Right atrium auricular region (tissue), 2 donors: ENCODE measurements at regions not wholly inside any gene's neighbourhood (a gene's known extent, or its start where the extent isn't known, plus 50 kb on each side); places are given as distances from the start of the nearest gene placed in this dataset.

Experiments used
- DNase-seq: peaks from one replicate; pipeline ENCODE4 v3.0.0-alpha.2; 2019; ENCODE audit warnings: low spot score
- H3K27ac ChIP-seq, 2 donors: fragments of 200-600 bp; sonication (generic); 1 replicate in 1 of 2; 2 replicates in 1 of 2; pipeline ENCODE4 v1.5.1; 2016 to 2019
- H3K27me3 ChIP-seq, 2 donors: fragments of 200-600 bp; sonication (generic); one replicate each; pipeline versions ENCODE4 v1.5.1 to v1.6.0; 2017 to 2019
- H3K36me3 ChIP-seq: fragments of 200-600 bp; sonication (generic); one replicate; pipeline ENCODE4 v1.5.1; 2016
- H3K4me1 ChIP-seq, 2 donors: fragments of 200-600 bp; sonication (generic); one replicate each; pipeline versions ENCODE4 v1.5.1 to v1.6.0; 2017 to 2019
- H3K4me3 ChIP-seq, 2 donors: fragments of 200-600 bp; sonication (generic); 1 replicate in 1 of 2; 2 replicates in 1 of 2; pipeline ENCODE4 v1.5.1; 2017 to 2019; ENCODE audit warnings: mild to moderate bottlenecking in 1 of 2, moderate library complexity in 1 of 2
- H3K9me3 ChIP-seq, 2 donors: fragments of 200-600 bp; sonication (generic); one replicate each; pipeline ENCODE4 v1.5.1; 2019
- TF ChIP-seq, protein P1 (sequence below), 2 donors: fragments of 200-600 bp; sonication (generic); IDR thresholded peaks; one replicate each; pipeline ENCODE4 v1.5.1; 2019; ENCODE audit warnings: antibody characterized with exemption in 2 of 2

DNA sequence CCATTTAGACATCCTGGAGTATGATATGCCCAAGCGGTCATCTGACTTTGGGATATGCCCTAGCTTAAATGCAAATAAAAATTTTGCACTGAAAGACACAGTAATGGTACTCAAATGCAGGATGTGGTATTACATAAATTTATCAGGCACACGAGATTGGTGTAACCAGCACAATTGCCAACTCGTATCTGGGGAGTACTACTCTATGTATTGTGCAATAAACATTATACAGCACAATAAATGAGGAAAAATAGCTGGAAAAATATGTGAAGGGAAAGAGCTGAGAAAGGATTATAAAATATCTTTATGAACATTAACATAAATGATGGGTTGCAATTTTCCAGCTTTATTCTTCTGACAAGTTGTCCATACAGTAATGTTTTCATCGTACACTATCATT lies 505.5 kb upstream of the TENM3 start:
- TF ChIP-seq, protein P1, sequence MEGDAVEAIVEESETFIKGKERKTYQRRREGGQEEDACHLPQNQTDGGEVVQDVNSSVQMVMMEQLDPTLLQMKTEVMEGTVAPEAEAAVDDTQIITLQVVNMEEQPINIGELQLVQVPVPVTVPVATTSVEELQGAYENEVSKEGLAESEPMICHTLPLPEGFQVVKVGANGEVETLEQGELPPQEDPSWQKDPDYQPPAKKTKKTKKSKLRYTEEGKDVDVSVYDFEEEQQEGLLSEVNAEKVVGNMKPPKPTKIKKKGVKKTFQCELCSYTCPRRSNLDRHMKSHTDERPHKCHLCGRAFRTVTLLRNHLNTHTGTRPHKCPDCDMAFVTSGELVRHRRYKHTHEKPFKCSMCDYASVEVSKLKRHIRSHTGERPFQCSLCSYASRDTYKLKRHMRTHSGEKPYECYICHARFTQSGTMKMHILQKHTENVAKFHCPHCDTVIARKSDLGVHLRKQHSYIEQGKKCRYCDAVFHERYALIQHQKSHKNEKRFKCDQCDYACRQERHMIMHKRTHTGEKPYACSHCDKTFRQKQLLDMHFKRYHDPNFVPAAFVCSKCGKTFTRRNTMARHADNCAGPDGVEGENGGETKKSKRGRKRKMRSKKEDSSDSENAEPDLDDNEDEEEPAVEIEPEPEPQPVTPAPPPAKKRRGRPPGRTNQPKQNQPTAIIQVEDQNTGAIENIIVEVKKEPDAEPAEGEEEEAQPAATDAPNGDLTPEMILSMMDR (IDR thresholded peaks at IDR 0.05): no peak
- Histone ChIP-seq H3K27me3 (no peaks in the 10 kb centered on the region), H3K36me3 (no peaks in the 10 kb centered on the region), H3K4me1 (no peaks in the 10 kb centered on the region), H3K9me3 (no peaks in the 10 kb centered on the region), H3K4me3 (no peak overlapping the region), H3K27ac (no peak overlapping the region)
- DNase-seq: no peak

DNA sequence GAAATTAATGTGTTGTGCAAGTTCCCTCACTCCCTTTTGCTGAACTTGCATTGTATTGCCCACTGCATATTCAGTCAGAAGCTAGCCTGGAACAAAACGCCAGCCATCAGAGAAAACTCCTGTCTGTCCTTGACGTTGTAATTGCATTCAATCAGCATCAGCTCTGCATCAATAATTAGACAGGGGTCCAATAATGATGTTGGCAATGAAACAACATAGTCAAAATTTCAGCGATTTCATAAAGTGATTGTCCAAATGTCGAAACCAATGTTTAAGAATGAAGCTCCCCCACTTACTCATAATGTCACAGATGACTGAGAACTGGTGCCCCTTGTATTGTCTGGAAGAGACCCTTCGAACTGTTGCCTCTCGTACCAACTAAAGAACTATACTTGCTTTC lies 504.2 kb upstream of the TENM3 start:
- Histone ChIP-seq H3K9me3 (no peaks in the 10 kb centered on the region), H3K36me3 (no peaks in the 10 kb centered on the region), H3K27me3 (no peaks in the 10 kb centered on the region), H3K27ac (no peak overlapping the region), H3K4me3 (no peak overlapping the region), H3K4me1 (no peaks in the 10 kb centered on the region)
- TF ChIP-seq, protein P1 (IDR thresholded peaks at IDR 0.05): no peak
- no peak for DNase-seq

DNA sequence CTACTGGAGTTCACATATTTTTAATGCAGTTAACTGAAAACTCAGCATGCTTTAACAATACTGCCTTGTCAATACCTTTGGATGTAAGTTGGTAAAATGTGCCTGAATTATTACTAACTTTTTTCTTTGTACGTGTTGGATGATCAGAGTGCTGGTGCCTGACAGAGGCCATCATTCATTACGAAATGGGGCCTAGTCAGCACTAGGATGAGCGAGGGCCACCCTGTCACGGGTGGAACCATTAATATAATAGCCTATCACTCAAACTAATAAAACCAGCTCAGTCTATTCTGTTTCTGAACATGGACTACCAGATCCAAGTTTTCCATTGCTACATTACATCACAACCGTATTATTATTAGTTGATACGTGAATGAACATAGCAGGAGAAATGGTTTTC lies 501.7 kb upstream of the TENM3 start:
- no peak overlapping the region for H3K4me3 ChIP-seq
- H3K4me1 ChIP-seq: no peaks in the 10 kb centered on the region
- H3K36me3 ChIP-seq: no peaks in the 10 kb centered on the region
- DNase-seq: no peak
- H3K27me3 ChIP-seq: no peaks in the 10 kb centered on the region
- TF ChIP-seq, protein P1 (IDR thresholded peaks at IDR 0.05): no peak
- no peaks in the 10 kb centered on the region for H3K9me3 ChIP-seq
- H3K27ac ChIP-seq: no peak overlapping the region

DNA sequence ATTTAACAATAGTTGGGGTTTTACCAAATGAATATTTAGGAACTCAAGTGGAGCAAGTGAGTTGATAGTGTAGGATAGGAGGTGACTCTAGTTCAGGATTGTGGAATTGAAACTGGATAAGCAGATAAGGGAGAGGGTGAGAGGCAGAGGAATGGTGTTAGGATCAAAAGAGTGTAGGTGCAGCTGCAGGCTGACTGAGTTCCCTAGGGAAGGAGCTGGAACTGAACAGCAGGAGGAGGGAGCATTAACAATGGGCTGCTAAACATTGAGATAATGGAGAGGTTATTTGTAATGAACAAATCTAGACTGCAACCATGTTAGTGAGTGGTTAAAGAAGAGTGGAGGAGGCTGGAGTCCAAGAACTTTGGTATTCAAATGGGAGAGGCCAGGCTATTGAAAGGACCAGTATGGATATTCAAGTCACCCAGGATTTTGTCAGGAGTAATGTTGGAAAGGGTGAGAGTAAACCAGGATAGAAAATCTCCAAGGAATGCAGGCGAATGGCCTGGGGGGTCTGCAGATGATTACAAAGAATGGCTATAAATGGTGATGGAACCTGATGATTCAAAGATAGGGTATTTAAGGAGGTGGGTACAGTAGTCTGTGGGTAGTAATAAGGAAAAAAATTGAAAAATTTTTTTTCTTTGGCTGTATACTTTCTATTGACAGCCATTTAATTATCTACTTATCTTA lies 497.1 kb upstream of the TENM3 start:
- Histone ChIP-seq H3K36me3 (no peaks in the 10 kb centered on the region), H3K9me3 (no peaks in the 10 kb centered on the region), H3K4me3 (no peak overlapping the region), H3K27ac (no peak overlapping the region), H3K4me1 (no peaks in the 10 kb centered on the region), H3K27me3 (no peaks in the 10 kb centered on the region)
- DNase-seq: no peak
- TF ChIP-seq, protein P1 (IDR thresholded peaks at IDR 0.05): no peak

DNA sequence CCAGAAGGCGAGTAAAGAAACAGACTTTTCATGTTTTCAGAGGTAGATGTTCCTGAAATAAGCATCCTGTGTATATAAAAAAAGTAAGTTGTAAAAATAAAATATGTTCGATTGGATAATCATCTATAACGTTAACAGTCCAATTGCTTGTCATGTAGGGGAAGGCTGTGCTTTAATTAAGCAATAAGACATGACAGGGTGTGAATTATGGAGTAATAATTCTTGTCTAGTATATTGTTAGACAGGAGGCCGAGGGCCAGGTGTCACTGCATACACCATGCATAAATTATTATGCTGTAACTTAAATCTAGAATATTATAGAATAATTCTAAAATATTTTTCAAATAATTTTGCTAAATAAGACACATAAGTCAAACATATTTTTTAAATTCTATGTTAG lies 494.6 kb upstream of the TENM3 start:
- TF ChIP-seq, protein P1 (IDR thresholded peaks at IDR 0.05): no peak
- H3K4me1 ChIP-seq: no peaks in the 10 kb centered on the region
- no peak overlapping the region for H3K4me3 ChIP-seq
- no peaks in the 10 kb centered on the region for H3K9me3 ChIP-seq
- no peak for DNase-seq
- no peaks in the 10 kb centered on the region for H3K27me3 ChIP-seq
- no peak overlapping the region for H3K27ac ChIP-seq
- H3K36me3 ChIP-seq: no peaks in the 10 kb centered on the region

DNA sequence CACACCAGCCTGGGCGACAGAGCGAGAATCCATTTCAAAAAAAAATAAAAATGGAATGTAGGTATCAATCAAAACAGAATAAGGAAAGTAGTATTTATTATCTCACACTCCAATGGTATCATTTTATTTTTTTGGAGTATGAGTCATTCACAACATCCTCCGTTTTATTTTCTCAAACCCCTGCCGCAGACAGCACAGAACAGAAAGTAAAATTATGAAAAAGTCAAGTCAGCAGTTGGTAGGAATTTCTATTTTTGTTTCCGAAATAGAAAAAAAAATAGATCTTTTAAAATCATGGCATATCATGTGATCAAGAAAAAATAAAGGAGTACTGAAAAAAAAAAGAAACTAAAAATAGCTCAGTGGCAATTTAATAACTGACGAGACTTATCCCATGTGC lies 490.7 kb upstream of the TENM3 start:
- Histone ChIP-seq H3K4me3 (no peak overlapping the region), H3K4me1 (no peaks in the 10 kb centered on the region), H3K27ac (no peak overlapping the region), H3K9me3 (no peaks in the 10 kb centered on the region), H3K36me3 (no peaks in the 10 kb centered on the region), H3K27me3 (no peaks in the 10 kb centered on the region)
- TF ChIP-seq, protein P1 (IDR thresholded peaks at IDR 0.05): no peak
- no peak for DNase-seq
